GM23338 (cell line): ENCODE measurements at regions not wholly inside any gene's neighbourhood (a gene's known extent, or its start where the extent isn't known, plus 50 kb on each side); places are given as distances from the start of the nearest gene placed in this dataset.

Source experiments
- ATAC-seq: fragments of 200-7000 bp; cut with Tn5 transposase; 3 replicates; pipeline ENCODE4 v1.9.1; 2020
- DNase-seq: peaks from one replicate; pipeline ENCODE4 v3.0.0-alpha.2; 2015; ENCODE audit warnings: low spot score
- H2AFZ ChIP-seq: fragments of 200-600 bp; sonication (generic); 2 replicates; pipeline ENCODE4 v1.8.0; 2016; ENCODE audit warnings: antibody characterized with exemption, mild to moderate bottlenecking, moderate library complexity
- H3F3A ChIP-seq: fragments of 200-600 bp; sonication (generic); replicated peaks from 2 replicates; pipeline ENCODE4 v1.8.0; 2017; ENCODE audit warnings: antibody characterized with exemption, mixed run types, low read depth
- H3K27ac ChIP-seq: fragments of 200-600 bp; sonication (generic); 2 replicates; pipeline ENCODE4 v1.6.1; 2016; ENCODE audit warnings: low read depth
- H3K27me3 ChIP-seq: fragments of 200-600 bp; sonication (generic); 2 replicates; pipeline ENCODE4 v1.8.0; 2016; ENCODE audit warnings: mild to moderate bottlenecking, mixed run types, moderate library complexity; ENCODE audit not compliant: insufficient read depth
- H3K36me3 ChIP-seq: fragments of 200-600 bp; sonication (generic); 2 replicates; pipeline ENCODE4 v1.8.0; 2016; ENCODE audit warnings: mild to moderate bottlenecking; ENCODE audit not compliant: insufficient read depth
- H3K4me1 ChIP-seq: fragments of 200-600 bp; sonication (generic); 2 replicates; pipeline ENCODE4 v1.8.0; 2016; ENCODE audit warnings: mild to moderate bottlenecking, moderate library complexity; ENCODE audit not compliant: insufficient read depth
- H3K4me2 ChIP-seq: fragments of 200-600 bp; sonication (generic); 2 replicates; pipeline ENCODE4 v1.7.1; 2017; ENCODE audit warnings: mixed run types
- H3K4me3 ChIP-seq: fragments of 200-600 bp; sonication (generic); 2 replicates; pipeline ENCODE4 v1.6.1; 2016; ENCODE audit warnings: mixed run types
- H3K79me2 ChIP-seq: fragments of 200-600 bp; sonication (generic); replicated peaks from 2 replicates; pipeline ENCODE4 v1.8.0; 2017; ENCODE audit warnings: mild to moderate bottlenecking; ENCODE audit not compliant: insufficient read depth
- H3K9me2 ChIP-seq: fragments of 200-600 bp; sonication (generic); 2 replicates; pipeline ENCODE4 v1.8.0; 2017; ENCODE audit not compliant: insufficient read depth
- H4K20me1 ChIP-seq: fragments of 200-600 bp; sonication (generic); replicated peaks from 2 replicates; pipeline ENCODE4 v1.8.0; 2017; ENCODE audit warnings: mild to moderate bottlenecking; ENCODE audit not compliant: insufficient read depth
- H3K27ac Mint-ChIP-seq: 2 replicates; pipeline ENCODE4 v1.8.0; 2020; ENCODE audit warnings: inconsistent platforms, mild to moderate bottlenecking, moderate library complexity, mixed read lengths
- H3K27me3 Mint-ChIP-seq: 3 replicates; pipeline ENCODE4 v1.8.0; 2022; ENCODE audit warnings: low read depth, mild to moderate bottlenecking, moderate library complexity, mixed read lengths, inconsistent platforms; ENCODE audit not compliant: insufficient read depth, poor library complexity
- H3K36me3 Mint-ChIP-seq: 3 replicates; pipeline ENCODE4 v1.8.0; 2021; ENCODE audit warnings: low read depth, mild to moderate bottlenecking, inconsistent platforms, moderate library complexity, mixed read lengths
- H3K4me1 Mint-ChIP-seq: 3 replicates; pipeline ENCODE4 v1.8.0; 2020; ENCODE audit warnings: mild to moderate bottlenecking, inconsistent platforms, mixed read lengths
- H3K4me3 Mint-ChIP-seq: 3 replicates; pipeline ENCODE4 v1.8.0; 2021; ENCODE audit warnings: moderate library complexity, mild to moderate bottlenecking, inconsistent platforms, mixed read lengths
- H3K9me3 Mint-ChIP-seq: 3 replicates; pipeline ENCODE4 v1.8.0; 2020; ENCODE audit warnings: moderate library complexity, mild to moderate bottlenecking, inconsistent platforms, mixed read lengths
- CTCF ChIP-seq, 2 experiments: fragments of 200-600 bp in 1 of 2; sonication (generic) in 1 of 2; conservative IDR thresholded peaks; 2 replicates each; pipeline versions ENCODE4 v1.5.1 to v1.6.1; 2016 to 2017; ENCODE audit warnings: antibody characterized with exemption in 2 of 2, low read depth in 2 of 2, mild to moderate bottlenecking in 2 of 2, moderate library complexity in 1 of 2
- ETS1 ChIP-seq: IDR thresholded peaks from 2 replicates; pipeline ENCODE4 v1.6.1; 2016; ENCODE audit warnings: antibody characterized with exemption
- NANOG ChIP-seq: IDR thresholded peaks from 2 replicates; pipeline ENCODE4 v1.6.1; 2016; ENCODE audit warnings: antibody characterized with exemption, borderline replicate concordance
- POLR2AphosphoS5 ChIP-seq: IDR thresholded peaks from 2 replicates; pipeline ENCODE4 v1.6.1; 2016; ENCODE audit warnings: antibody characterized with exemption, low read depth
- STAT1 ChIP-seq: IDR thresholded peaks from one replicate; pipeline ENCODE4 v1.6.1; 2016; ENCODE audit warnings: antibody characterized with exemption; ENCODE audit not compliant: unreplicated experiment
- ZNF114 ChIP-seq: fragments of 250-450 bp; sonication (Bioruptor Pico); IDR thresholded peaks from 2 replicates; pipeline ENCODE4 v1.5.0; 2020; ENCODE audit warnings: mild to moderate bottlenecking, moderate library complexity
- ZNF331 ChIP-seq: fragments of 250-450 bp; sonication (Bioruptor Pico); IDR thresholded peaks from 2 replicates; pipeline ENCODE4 v1.5.0; 2020; ENCODE audit warnings: low read depth, mild to moderate bottlenecking, moderate library complexity
- TF ChIP-seq, protein P1 (sequence below): IDR thresholded peaks from one replicate; pipeline ENCODE4 v1.6.1; 2018; ENCODE audit warnings: antibody characterized with exemption; ENCODE audit not compliant: unreplicated experiment
- TF ChIP-seq, protein P2 (sequence below): fragments of 250-450 bp; sonication (Bioruptor Pico); IDR thresholded peaks from 2 replicates; pipeline ENCODE4 v1.5.0; 2020; ENCODE audit warnings: mild to moderate bottlenecking, moderate library complexity

DNA sequence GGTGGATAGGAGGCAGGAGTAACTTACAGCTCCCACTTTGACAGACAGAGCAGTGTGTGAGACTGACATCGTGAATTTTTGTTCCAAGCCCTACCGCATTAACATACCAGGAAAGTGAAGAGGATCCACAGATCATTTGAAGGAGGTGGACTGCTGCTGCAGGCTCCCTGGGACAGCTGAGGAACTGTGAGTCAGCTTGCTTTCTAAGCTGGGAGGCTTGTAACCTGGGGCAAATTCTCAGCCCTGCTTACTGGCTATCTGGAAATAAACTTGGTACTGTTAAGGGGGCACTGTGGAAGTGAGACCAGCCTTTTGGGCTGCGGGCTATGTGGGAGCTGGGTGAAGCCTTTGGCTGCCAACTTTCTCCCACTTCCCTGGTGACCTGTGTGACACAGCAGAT is 1202.5 kb downstream of the DNAJB9 start (continued):
- TF ChIP-seq, protein P1, sequence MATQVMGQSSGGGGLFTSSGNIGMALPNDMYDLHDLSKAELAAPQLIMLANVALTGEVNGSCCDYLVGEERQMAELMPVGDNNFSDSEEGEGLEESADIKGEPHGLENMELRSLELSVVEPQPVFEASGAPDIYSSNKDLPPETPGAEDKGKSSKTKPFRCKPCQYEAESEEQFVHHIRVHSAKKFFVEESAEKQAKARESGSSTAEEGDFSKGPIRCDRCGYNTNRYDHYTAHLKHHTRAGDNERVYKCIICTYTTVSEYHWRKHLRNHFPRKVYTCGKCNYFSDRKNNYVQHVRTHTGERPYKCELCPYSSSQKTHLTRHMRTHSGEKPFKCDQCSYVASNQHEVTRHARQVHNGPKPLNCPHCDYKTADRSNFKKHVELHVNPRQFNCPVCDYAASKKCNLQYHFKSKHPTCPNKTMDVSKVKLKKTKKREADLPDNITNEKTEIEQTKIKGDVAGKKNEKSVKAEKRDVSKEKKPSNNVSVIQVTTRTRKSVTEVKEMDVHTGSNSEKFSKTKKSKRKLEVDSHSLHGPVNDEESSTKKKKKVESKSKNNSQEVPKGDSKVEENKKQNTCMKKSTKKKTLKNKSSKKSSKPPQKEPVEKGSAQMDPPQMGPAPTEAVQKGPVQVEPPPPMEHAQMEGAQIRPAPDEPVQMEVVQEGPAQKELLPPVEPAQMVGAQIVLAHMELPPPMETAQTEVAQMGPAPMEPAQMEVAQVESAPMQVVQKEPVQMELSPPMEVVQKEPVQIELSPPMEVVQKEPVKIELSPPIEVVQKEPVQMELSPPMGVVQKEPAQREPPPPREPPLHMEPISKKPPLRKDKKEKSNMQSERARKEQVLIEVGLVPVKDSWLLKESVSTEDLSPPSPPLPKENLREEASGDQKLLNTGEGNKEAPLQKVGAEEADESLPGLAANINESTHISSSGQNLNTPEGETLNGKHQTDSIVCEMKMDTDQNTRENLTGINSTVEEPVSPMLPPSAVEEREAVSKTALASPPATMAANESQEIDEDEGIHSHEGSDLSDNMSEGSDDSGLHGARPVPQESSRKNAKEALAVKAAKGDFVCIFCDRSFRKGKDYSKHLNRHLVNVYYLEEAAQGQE: no peak

DNA sequence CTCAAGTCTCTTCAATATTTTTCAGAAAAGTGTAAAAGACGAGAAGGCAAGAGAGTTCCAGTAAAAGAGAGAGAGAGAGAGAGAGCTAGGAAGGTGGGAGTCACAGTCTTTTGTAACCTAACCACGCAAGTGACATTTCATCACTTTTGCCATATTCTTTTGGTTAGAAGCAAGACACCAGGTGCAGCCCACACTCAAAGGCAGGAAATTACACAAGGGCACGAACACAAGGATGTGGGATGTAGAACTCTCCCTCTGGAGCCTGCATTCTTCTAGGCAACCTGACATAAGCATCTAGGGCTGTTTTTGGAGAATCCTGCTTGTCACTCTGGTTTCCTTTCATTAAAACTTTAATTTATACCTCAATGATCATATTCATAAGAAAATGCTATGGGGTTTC is 1213.1 kb downstream of the DNAJB9 start:
- no peaks in the 10 kb centered on the region for H4K20me1 ChIP-seq
- H3K4me2 ChIP-seq: no peak overlapping the region
- Mint-ChIP-seq H3K27ac (no peak overlapping the region), H3K4me3 (no peak overlapping the region), H3K9me3 (no peaks in the 10 kb centered on the region), H3K36me3 (no peaks in the 10 kb centered on the region; the same call in 2 of the 3 replicates), H3K27me3 (no peaks in the 10 kb centered on the region), H3K4me1 (no peaks in the 10 kb centered on the region)
- H3K79me2 ChIP-seq: no peaks in the 10 kb centered on the region
- no peak overlapping the region for H3K4me3 ChIP-seq
- no peak overlapping the region for H2AFZ ChIP-seq
- no peaks in the 10 kb centered on the region for H3K9me2 ChIP-seq
- no peaks in the 10 kb centered on the region for H3K27me3 ChIP-seq
- H3K36me3 ChIP-seq: no peaks in the 10 kb centered on the region
- DNase-seq: no peak
- TF ChIP-seq, protein P1: no peak
- no peak for TF ChIP-seq ZNF331
- TF ChIP-seq ZNF114 (CRISPR knock-in tag): no peak
- no peak for TF ChIP-seq CTCF (conservative IDR thresholded peaks at IDR 0.05; ENCODE audit: low read depth in 2 of 2)
- no peak for TF ChIP-seq NANOG
- TF ChIP-seq ETS1: no peak
- no peak for TF ChIP-seq POLR2AphosphoS5
- TF ChIP-seq, protein P2, sequence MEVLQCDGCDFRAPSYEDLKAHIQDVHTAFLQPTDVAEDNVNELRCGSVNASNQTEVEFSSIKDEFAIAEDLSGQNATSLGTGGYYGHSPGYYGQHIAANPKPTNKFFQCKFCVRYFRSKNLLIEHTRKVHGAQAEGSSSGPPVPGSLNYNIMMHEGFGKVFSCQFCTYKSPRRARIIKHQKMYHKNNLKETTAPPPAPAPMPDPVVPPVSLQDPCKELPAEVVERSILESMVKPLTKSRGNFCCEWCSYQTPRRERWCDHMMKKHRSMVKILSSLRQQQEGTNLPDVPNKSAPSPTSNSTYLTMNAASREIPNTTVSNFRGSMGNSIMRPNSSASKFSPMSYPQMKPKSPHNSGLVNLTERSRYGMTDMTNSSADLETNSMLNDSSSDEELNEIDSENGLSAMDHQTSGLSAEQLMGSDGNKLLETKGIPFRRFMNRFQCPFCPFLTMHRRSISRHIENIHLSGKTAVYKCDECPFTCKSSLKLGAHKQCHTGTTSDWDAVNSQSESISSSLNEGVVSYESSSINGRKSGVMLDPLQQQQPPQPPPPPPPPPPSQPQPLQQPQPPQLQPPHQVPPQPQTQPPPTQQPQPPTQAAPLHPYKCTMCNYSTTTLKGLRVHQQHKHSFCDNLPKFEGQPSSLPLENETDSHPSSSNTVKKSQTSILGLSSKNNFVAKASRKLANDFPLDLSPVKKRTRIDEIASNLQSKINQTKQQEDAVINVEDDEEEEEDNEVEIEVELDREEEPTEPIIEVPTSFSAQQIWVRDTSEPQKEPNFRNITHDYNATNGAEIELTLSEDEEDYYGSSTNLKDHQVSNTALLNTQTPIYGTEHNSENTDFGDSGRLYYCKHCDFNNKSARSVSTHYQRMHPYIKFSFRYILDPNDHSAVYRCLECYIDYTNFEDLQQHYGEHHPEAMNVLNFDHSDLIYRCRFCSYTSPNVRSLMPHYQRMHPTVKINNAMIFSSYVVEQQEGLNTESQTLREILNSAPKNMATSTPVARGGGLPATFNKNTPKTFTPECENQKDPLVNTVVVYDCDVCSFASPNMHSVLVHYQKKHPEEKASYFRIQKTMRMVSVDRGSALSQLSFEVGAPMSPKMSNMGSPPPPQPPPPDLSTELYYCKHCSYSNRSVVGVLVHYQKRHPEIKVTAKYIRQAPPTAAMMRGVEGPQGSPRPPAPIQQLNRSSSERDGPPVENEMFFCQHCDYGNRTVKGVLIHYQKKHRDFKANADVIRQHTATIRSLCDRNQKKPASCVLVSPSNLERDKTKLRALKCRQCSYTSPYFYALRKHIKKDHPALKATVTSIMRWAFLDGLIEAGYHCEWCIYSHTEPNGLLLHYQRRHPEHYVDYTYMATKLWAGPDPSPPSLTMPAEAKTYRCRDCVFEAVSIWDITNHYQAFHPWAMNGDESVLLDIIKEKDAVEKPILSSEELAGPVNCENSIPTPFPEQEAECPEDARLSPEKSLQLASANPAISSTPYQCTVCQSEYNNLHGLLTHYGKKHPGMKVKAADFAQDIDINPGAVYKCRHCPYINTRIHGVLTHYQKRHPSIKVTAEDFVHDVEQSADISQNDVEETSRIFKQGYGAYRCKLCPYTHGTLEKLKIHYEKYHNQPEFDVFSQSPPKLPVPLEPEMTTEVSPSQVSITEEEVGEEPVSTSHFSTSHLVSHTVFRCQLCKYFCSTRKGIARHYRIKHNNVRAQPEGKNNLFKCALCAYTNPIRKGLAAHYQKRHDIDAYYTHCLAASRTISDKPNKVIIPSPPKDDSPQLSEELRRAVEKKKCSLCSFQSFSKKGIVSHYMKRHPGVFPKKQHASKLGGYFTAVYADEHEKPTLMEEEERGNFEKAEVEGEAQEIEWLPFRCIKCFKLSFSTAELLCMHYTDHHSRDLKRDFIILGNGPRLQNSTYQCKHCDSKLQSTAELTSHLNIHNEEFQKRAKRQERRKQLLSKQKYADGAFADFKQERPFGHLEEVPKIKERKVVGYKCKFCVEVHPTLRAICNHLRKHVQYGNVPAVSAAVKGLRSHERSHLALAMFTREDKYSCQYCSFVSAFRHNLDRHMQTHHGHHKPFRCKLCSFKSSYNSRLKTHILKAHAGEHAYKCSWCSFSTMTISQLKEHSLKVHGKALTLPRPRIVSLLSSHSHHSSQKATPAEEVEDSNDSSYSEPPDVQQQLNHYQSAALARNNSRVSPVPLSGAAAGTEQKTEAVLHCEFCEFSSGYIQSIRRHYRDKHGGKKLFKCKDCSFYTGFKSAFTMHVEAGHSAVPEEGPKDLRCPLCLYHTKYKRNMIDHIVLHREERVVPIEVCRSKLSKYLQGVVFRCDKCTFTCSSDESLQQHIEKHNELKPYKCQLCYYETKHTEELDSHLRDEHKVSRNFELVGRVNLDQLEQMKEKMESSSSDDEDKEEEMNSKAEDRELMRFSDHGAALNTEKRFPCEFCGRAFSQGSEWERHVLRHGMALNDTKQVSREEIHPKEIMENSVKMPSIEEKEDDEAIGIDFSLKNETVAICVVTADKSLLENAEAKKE: no peak
- TF ChIP-seq STAT1: no peak
- no peak overlapping the region for H3K27ac ChIP-seq
- H3F3A ChIP-seq: no peaks in the 10 kb centered on the region
- no peak for ATAC-seq
- no peaks in the 10 kb centered on the region for H3K4me1 ChIP-seq
